ENCODE measurements at regions not wholly inside any gene's neighbourhood (a gene's known extent, or its start where the extent isn't known, plus 50 kb on each side); places are given as distances from the start of the nearest gene placed in this dataset.

- TF ChIP-seq CTCF (IDR thresholded peaks at IDR 0.05; ENCODE audit: control extremely low read depth in 1 of 3, insufficient read depth in 1 of 3, low read depth in 1 of 3, low read length in 3 of 3) (no peak), NRF1 (IDR thresholded peaks at IDR 0.05; ENCODE audit: low read depth, low read length) (no peak)
These were observed 67.3 kb upstream of the LGALSL start for GRCh38 chr2:64386676-64387075.

Data from H1 (cell line).